Endodermal cell (in vitro differentiated cells): ENCODE measurements at regions not wholly inside any gene's neighbourhood (a gene's known extent, or its start where the extent isn't known, plus 50 kb on each side); places are given as distances from the start of the nearest gene placed in this dataset.

Source experiments
- DNase-seq: peaks from one replicate; pipeline ENCODE4 v3.0.0-alpha.2; 2017
- H3K27ac ChIP-seq: 2 replicates; pipeline ENCODE4 v1.5.1; 2013; ENCODE audit warnings: mild to moderate bottlenecking, low read depth, low read length, moderate library complexity
- H3K27me3 ChIP-seq: 2 replicates; pipeline ENCODE4 v1.6.1; 2013; ENCODE audit warnings: mild to moderate bottlenecking, low read length, moderate library complexity; ENCODE audit not compliant: insufficient read depth, control insufficient read depth, poor library complexity, severe bottlenecking
- H3K36me3 ChIP-seq: 2 replicates; pipeline ENCODE4 v1.7.0; 2013; ENCODE audit warnings: mild to moderate bottlenecking, low read length, moderate library complexity; ENCODE audit not compliant: control insufficient read depth, insufficient read depth
- H3K4me1 ChIP-seq: one replicate; pipeline ENCODE4 v1.7.0; 2013; ENCODE audit warnings: low read length; ENCODE audit not compliant: control insufficient read depth, insufficient read depth
- H3K4me3 ChIP-seq: 2 replicates; pipeline ENCODE4 v1.5.1; 2013; ENCODE audit warnings: mild to moderate bottlenecking, low read length, moderate library complexity
- H3K9ac ChIP-seq: 2 replicates; pipeline ENCODE4 v1.6.1; 2013; ENCODE audit warnings: mild to moderate bottlenecking, low read length, moderate library complexity; ENCODE audit not compliant: poor library complexity, severe bottlenecking; ENCODE audit errors: extremely low read depth
- H3K9me3 ChIP-seq: 2 replicates; pipeline ENCODE4 v1.6.1; 2013; ENCODE audit warnings: mild to moderate bottlenecking, low read length, moderate library complexity; ENCODE audit not compliant: control insufficient read depth
- H3K27ac Mint-ChIP-seq: 2 replicates; pipeline ENCODE4 v1.8.0; 2020; ENCODE audit warnings: mixed read lengths
- H3K27me3 Mint-ChIP-seq: 2 replicates; pipeline ENCODE4 v1.8.0; 2021; ENCODE audit warnings: mild to moderate bottlenecking, mixed read lengths; ENCODE audit not compliant: insufficient read depth
- H3K36me3 Mint-ChIP-seq: 2 replicates; pipeline ENCODE4 v1.8.0; 2020; ENCODE audit warnings: low read depth, mixed read lengths
- H3K4me1 Mint-ChIP-seq: 2 replicates; pipeline ENCODE4 v1.8.0; 2020; ENCODE audit warnings: mixed read lengths
- H3K4me3 Mint-ChIP-seq: 2 replicates; pipeline ENCODE4 v1.8.0; 2020; ENCODE audit warnings: mild to moderate bottlenecking, moderate library complexity, mixed read lengths
- H3K9me3 Mint-ChIP-seq: 2 replicates; pipeline ENCODE4 v1.8.0; 2020; ENCODE audit warnings: mild to moderate bottlenecking, mixed read lengths
- CTCF ChIP-seq: fragments of 200-600 bp; sonication (generic); conservative IDR thresholded peaks from 2 replicates; pipeline ENCODE4 v1.5.0; 2021; ENCODE audit warnings: antibody characterized with exemption, mild to moderate bottlenecking
- WGBS, 2 experiments: methylation state at CpG; one replicate each; pipeline versions ENCODE4 v1.1.5 to v1.1.7; 2013; ENCODE audit warnings: missing lambda C conversion rate in 2 of 2, mixed read lengths in 1 of 2; ENCODE audit not compliant: insufficient coverage in 1 of 2, insufficient read length in 1 of 2; 5-methylcytosine and 5-hydroxymethylcytosine counted together

- no peaks in the 10 kb centered on the region for H3K9me3 ChIP-seq
- no peaks in the 10 kb centered on the region for H3K27me3 ChIP-seq
- Mint-ChIP-seq H3K36me3 (no peaks in the 10 kb centered on the region), H3K9me3 (no peaks in the 10 kb centered on the region), H3K27ac (no peak overlapping the region), H3K4me3 (no peak overlapping the region), H3K27me3 (peaks cover 14% of the 10 kb centered on the region), H3K4me1 (peaks cover 11% of the 10 kb centered on the region)
- no peak for TF ChIP-seq CTCF
- 85 to 97% methylated on average over 2 of the region's 2 CpGs for WGBS, 2 experiments
- no peak overlapping the region for H3K27ac ChIP-seq
- H3K4me3 ChIP-seq, result no peak overlapping the region
- no peak overlapping the region for H3K9ac ChIP-seq
- peaks cover under 1% of the 10 kb centered on the region for H3K4me1 ChIP-seq
- no peaks in the 10 kb centered on the region for H3K36me3 ChIP-seq
- no peak for DNase-seq
These were observed 376.6 kb upstream of the ONECUT1 start for GRCh38 chr15:53166684-53167201.

- Mint-ChIP-seq H3K27me3 (peaks cover 14% of the 10 kb centered on the region), H3K4me3 (no peak overlapping the region), H3K9me3 (no peaks in the 10 kb centered on the region), H3K36me3 (no peaks in the 10 kb centered on the region), H3K4me1 (peaks cover 14% of the 10 kb centered on the region), H3K27ac (no peak overlapping the region)
- no peak overlapping the region for H3K9ac ChIP-seq
- H3K27ac ChIP-seq, result no peak overlapping the region
- DNase-seq, result no peak
- H3K4me1 ChIP-seq, result peaks cover 3% of the 10 kb centered on the region
- no peaks in the 10 kb centered on the region for H3K9me3 ChIP-seq
- no peak for TF ChIP-seq CTCF
- WGBS, 2 experiments, result 91 to 92% methylated on average over 5 to 7 of the region's 7 CpGs
- no peaks in the 10 kb centered on the region for H3K36me3 ChIP-seq
- no peak overlapping the region for H3K4me3 ChIP-seq
- H3K27me3 ChIP-seq, result no peaks in the 10 kb centered on the region
These were observed 376.0 kb upstream of the ONECUT1 start for GRCh38 chr15:53165988-53166683.

- Histone ChIP-seq H3K27me3 (no peaks in the 10 kb centered on the region), H3K27ac (no peak overlapping the region), H3K9me3 (no peaks in the 10 kb centered on the region), H3K4me3 (no peak overlapping the region), H3K4me1 (peaks cover 3% of the 10 kb centered on the region), H3K36me3 (no peaks in the 10 kb centered on the region), H3K9ac (no peak overlapping the region)
- Mint-ChIP-seq H3K4me1 (peaks cover 17% of the 10 kb centered on the region), H3K27ac (no peak overlapping the region), H3K4me3 (no peak overlapping the region), H3K27me3 (peaks cover 2% of the 10 kb centered on the region), H3K9me3 (no peaks in the 10 kb centered on the region), H3K36me3 (no peaks in the 10 kb centered on the region)
- WGBS, 2 experiments, result 86 to 100% methylated on average over 1 to 3 of the region's 3 CpGs
- no peak for DNase-seq
- TF ChIP-seq CTCF, result peak; percentile 40
These were observed 370.1 kb upstream of the ONECUT1 start for GRCh38 chr15:53160092-53160704.
